ENCODE measurements at regions not wholly inside any gene's neighbourhood (a gene's known extent, or its start where the extent isn't known, plus 50 kb on each side); places are given as distances from the start of the nearest gene placed in this dataset.
"Not testable (repeated sequence)": the region's sequence is repeated elsewhere in the genome, so short reads cannot be mapped to it uniquely, and the experiment has no call there.

DNA sequence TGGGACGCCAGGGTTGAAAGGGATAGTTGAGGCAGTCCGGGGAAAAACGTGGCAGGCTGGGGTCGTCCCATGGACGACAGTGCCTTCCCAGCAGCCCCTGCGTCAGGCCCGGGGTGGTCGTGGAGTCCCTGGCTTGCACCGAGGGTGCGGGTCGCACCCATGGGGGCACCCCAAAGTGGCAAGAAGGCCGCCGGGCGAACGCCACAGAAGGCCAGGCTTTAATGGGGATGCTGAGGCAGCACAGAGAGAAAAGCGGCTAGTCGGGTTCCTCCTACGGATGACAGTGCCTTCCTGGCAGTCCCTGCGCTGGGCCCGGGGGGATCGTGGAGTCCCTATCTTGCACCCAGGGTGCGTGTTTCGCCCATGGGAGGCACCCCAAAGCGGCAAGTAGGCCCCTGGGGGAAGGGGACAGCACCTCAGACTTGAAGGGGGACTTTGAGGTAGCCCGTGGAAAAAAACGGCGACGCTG lies 158.6 kb upstream of the ALG10B start:
- DNase-seq (ENCODE audit: insufficient read length, low spot score) (no peak), FAIRE-seq (no peak)

DNA sequence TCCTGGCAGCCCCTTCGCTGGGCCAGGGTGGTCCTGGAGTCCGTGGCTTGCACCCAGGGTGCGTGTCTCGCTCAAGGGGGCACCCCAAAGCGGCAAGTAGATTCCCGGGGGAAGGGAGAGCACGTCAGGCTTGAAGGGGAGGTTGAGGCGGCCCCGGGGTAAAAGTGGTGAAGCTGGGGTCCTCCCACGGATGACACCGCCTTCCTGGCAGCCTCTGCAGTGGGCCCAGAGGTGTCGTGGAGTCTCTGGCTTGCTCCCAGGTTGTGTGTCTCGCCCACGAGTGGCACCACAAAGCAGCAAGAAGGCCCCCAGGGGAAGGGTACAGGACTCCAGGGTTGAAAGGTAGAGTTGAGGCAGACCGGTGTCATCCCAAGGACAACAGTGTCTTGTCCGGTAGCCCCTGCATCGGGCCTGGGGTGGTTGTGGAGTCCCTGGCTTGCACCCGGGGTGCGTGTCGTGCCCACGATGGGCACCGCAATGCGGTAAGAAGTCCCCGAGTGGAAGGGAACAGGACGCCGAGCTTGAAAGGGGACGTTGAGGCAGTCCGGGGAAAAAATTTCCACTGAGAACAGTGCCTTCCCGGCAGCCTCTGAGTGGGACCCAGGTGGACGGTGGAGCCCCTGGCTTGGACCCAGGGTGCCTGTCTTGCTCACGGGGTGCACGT lies 158.0 kb upstream of the ALG10B start:
- FAIRE-seq (no peak), DNase-seq (ENCODE audit: insufficient read length, low spot score) (no peak)

DNA sequence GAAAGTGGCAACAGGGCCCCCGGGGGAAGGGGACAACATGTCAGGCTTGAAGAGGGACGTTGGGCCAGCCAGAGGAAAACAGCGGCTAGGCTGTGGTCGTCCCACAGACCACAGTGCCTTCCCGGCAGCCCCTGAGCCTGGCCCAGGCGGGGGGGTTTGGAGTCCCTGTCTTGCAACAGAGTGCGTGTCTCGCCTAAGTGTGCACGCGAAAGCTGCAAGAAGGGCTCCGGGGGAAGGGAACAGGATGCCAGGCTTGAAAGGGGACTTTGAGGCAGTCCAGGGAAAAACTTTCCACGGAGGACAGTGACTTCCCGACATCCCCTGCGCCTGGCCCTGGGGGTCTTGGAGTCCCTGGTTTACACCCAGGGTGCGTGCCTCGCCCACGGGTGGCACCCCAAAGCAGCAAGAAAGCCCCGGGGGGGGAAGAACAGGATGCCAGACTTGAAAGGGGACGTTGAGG lies 157.5 kb upstream of the ALG10B start:
- FAIRE-seq: no peak

DNA sequence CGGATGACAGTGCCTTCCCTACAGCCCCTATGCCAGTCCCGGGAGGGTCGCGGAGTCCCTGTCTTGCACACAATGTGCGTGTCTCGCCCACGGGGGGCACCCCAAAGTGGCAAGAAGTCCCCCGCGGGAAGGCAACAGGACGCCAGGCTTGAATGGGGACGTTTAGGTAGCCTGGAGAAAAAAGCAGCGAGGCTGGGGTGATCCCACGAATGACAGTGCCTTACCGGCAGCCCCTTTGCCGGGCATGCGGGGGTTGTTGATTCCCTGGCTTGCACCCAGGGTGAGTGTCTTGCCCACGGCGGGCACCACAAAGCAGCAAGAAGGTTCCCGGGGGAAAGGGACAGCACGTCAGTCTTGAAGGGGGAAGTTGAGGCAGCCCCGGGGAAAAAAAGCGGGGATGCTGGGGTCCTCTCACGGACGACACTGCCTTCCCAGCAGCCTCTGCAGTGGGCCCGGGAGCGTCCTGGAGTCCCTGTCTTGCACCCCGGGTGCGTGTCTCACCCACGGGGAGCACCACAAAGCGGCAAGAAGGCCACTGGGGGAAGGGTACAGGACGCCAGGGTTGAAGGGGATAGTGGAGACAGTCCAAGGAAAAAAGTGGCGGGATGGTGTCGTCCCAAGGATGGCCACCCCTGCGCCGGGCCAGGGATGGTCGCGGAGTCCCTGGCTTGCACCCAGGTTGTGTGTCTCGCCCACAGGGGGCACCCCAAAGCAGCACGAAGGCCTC lies 156.8 kb upstream of the ALG10B start:
- DNase-seq (ENCODE audit: insufficient read length, low spot score) (no peak), FAIRE-seq (no peak)

More for the DNA sequence above, 157.5 kb upstream of the ALG10B start:
- DNase-seq (ENCODE audit: insufficient read length, low spot score): no peak

DNA sequence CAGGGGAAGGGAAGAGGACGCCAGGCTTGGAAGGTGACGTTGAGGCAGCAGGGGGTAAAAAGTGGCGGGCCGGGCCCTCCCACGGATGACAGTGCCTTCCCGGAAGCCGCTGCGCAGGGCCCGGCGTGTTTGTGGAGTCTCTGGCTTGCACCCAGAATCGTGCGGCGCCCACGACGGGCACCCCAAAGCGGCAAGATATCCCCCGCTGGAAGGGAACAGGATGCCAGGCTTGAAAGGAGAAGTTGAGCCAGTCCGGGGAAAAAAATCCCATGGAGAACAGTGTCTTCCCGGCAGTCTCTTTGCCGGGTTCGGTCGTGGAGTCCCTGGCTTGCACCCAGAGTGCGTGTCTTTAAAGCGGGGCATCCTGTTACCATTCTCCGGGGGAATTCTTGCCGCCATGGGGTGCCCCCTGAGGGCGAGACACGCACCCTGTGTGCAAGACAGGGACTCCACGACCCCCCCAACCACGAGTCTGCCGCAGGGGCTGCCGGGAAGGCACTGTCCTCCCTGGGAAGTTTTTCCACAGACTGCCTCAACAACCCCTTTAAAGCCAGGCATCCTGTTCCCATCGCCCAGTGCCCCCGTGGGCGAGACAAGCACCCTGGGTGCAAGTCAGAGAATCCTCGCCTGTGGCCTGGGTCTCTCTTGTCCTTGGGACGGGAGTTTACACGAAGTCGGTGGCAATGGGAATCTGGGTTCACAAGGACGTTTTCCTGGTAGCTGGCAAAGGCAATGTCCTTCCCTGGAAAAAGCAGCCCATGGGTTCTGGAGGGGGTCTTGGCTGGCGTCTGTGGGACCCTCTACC lies 156.1 kb upstream of the ALG10B start:
- FAIRE-seq: no peak
- DNase-seq (ENCODE audit: insufficient read length, low spot score): no peak

DNA sequence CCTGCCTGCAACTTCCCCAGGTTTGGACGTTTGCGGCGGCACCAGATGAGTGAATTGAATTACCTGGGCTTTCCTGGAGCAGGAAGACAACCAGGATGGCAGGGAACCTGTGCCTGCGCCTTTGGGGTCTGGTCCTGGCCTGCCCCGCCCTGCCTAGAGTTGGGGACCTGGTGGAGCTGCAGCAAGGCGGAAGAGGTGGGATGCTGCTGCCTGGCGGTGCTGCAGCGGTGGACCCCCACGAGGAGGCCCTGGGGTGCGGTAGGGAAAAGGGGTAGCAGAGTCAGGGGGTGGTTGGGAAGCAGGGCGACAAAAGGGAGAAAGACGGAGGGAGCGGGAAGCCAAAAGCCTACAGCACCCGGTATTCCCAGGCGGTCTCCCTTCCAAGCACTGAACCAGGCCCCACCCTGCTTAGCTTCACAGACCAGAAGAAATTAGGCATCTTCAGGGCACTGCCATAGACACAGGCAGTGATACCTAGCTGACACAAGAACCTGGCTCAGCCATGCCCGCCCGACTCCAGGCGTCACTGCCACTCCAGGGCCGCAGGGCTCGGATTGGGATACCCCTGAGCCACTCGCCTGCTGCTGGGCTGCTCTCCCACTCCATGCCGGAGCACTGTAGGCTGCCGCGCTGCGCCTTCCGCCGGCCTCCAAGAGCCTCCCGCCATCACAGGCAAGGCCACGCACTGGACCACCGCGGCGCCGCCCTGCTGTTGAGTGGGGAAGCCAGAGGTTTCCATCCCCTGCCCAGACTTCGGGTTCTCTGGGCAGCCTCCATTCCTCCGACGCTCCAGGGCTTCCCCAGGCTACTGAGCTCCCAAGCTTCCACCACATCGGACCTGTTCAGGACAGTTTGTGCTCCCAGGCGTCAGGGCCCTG lies 155.2 kb upstream of the ALG10B start:
- DNase-seq (ENCODE audit: insufficient read length, low spot score) (no peak), FAIRE-seq (no peak)

DNA sequence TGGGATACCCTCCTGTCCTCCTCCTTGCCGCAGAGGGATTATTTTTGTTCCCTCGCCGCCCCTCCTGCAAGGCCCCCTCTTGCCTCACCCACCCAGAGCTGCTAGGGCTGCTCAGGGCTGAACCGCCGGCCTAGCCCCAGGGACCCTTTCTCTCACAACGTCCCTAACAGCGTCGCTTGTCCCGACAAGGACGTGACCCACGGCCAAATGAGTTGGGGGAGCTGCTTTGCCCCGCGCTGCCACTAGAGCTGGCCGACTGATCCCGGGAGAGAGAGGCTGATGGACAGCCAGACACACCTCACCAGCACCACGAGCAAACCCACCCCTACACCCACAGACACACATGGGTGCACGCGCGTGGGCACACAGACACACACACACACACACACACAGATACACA lies 154.6 kb upstream of the ALG10B start:
- DNase-seq (ENCODE audit: insufficient read length, low spot score): no peak
- FAIRE-seq: no peak

DNA sequence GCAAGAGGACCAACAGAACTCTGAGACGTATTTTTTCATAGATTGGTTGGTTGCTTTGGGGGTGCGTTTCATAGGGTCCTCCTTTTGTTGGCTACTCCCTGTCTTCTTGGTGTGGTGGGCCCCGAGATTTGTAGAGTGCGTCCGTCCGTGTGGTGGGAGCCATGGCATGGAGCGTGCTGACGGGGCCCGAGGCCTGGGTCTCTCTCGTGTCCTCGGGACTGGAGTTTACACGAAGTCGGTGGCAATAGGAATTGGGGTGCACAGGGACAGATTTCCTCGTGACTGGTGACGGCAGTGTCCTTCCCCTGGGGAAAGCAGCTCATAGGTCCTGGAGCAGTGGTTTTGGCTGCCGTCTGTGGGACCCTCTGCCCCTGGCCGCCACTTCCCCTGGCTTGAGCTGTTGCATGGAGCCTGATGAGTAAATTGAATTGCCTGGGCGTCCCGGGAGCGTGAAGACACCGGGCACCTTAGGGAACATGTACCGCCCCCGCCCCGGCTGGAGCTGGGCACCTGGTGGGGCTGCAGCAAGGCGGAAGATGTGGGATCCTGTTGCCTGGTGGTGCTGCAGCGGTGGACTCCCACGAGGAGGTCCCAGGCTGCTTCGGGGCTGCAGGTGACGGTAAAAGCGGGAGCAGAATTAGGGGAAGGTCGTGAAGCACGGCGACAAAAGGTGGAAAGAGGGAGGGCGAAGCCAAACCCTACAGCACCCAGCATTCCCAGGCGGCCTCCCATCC lies 153.7 kb upstream of the ALG10B start:
- DNase-seq (ENCODE audit: insufficient read length, low spot score): no peak
- no peak for FAIRE-seq

DNA sequence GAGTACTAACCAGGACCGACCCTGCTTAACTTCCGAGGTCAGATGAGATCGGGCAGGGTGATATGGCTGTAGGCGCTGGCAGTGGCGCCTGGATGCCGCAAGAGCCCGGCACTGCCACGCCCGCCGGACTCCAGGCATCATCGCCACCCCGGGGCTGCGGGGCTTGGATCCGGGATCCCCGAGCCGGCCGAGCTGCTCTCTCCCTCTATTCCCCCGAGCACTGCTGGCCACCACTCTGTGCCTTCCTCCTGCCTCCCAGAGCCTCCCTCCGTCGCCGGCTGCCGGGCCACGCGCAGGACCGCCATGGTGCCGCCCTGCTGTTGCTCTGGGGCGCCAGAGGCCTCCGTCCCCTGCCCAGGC lies 153.2 kb upstream of the ALG10B start:
- FAIRE-seq (no peak), DNase-seq (ENCODE audit: insufficient read length, low spot score) (no peak)

DNA sequence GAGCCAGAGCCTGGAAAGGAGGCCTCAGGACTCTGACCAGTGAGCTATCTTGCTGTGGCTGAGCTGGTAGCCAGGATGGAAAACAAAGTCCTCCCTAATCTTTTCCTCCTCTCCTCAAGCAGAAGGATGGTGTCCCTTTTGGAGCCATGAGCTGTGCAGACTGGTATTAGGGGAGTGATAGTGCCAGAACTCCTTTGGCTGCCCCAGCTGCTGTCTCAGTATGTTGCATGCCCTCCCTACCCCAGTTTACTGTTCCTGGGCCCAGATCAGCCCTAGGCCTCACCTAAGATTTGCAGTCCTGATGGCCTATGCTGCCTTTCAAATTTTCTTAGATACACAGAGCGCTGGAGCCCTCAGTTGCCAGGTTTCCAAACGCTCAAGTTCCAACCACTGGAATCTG lies 150.3 kb upstream of the ALG10B start:
- DNase-seq (ENCODE audit: insufficient read length, low spot score) (no peak), FAIRE-seq (no peak)

DNA sequence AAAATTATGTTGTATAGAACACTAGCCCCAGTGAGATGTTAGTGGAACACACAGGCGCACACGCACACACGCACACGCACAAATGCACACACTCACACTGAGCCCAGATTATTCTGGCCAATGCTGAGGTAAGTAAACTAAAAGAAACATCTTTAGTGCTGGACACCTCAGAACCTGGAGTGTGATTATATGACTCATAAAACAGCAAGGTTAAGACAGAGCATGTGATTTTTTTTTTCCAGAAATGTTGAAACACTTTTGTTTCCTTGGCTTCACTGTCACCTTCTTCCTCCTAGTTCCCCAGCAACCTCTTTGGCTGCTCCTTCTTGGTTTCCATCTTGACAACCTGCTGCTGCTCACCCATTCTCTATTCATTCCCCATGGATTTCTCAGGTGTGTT lies 141.0 kb upstream of the ALG10B start:
- DNase-seq (ENCODE audit: insufficient read length, low spot score) (no peak), FAIRE-seq (no peak)

DNA sequence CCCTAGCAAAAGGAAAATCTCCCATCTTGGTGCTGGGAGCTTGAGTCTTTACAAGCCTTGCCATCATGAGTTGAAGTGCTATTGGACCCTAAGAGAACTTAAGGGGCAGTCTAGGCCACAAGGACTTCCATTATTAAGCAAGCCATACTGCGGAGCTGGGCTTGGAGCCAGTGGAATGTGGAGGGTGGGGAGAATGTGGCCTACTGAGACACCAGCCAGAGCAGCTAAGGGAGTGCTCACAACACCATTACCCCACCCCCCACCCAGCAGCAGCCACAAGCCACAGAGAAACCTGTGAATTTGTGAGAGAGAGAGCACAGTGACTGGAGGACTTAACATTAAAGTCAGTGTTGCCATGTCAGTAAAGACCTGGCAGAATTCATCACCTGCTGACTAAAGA lies 133.0 kb upstream of the ALG10B start:
- FAIRE-seq; DNase-seq (ENCODE audit: insufficient read length, low spot score): not testable (repeated sequence)

DNA sequence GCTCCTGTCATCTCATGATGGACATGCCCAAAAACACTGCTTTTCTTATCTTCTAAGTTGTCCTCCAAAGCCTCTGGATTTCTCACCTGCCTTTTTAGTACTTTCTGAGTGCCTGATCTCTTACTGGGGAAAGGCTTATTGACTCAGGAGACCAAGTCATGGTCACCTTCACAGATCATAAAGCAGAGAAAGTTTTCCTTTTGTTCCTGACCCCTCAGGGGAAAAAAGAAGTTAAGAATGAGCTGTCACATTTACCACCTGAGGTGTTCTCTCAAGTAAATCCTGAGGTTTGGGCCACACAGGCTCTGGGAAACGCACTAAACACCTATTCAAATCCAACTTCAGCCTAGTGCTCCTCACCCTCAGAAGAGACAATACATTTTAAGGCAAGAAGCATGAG lies 119.3 kb upstream of the ALG10B start:
- DNase-seq (ENCODE audit: insufficient read length, low spot score); FAIRE-seq: not testable (repeated sequence)

DNA sequence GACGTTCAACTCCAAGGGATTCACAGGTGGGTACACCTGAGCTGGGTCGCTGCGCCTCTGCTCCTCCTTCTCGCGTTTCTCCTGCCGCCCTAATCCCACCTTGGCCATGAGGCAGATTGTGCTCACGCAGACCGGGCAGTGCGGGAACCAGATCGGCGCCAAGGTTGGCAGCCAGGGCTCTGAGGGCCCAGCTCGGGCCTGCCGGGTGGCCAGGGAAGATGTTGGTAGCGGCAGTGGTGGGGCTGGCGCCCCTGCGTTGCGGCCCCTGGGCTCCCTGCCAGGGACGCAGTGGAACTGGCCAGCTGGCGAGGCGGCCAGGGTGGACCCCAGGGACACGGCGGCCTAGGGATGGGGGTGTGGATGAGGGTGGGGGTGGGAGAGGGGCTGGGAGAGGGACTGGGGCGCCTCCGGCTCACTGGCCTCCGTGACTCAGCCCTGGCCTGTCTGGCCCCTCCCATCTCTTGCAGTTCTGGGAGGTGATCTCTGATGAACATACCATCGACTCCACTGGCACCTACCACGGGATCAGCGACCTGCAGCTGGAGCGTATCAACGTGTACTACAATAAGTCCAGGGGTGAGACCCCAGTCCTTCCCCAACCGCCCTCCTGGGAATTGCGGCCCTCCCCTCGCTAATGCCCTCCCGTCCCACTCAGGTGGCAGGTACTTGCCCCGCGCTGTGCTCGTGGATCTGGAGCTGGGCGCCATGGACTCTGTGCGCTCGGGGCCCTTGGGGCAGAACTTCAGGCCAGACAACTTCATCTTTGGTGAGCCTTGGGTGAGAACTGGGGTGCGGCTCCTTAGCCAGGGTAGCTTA lies 114.9 kb upstream of the ALG10B start:
- no peak for DNase-seq (ENCODE audit: insufficient read length, low spot score)
- FAIRE-seq: no peak

DNA sequence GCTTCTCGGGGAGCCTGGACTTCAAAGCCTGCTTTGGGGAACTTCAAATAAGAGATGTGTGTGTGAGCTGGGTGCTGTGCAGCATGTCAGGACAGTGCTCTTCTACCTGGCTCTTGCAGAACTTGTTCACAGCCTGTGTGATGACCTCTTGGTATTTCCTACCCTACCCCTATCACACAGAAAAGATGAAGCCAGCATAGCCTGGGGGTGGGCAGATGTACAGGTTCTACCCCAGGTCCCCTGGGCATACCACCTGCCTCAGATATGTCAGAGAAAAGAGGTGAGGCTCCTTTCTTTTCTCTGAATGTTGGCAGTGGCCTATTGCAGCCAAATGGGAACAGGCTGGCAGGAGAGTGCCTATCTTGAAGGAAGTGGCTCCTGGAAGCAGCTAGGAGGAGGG lies 111.7 kb upstream of the ALG10B start:
- DNase-seq (ENCODE audit: insufficient read length, low spot score) (no peak), FAIRE-seq (no peak)

DNA sequence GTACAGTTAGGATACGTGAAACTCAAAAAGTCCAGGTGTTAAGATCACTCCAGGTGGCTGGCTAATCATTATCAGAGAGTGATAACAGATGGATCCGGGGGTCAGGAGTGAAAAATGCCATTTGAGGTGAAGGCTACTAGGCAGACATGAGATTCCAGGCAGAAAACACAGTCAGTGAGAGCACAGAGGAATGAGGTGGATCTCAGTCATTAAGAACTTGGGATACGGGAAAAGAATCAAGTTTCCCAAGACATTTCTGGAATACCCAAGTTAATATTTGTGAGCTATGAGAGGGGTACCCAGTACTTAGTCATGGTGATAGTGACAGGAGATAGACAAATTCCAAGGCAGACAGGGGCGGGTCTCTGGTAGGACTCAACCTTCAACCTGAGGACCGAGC lies 94.6 kb upstream of the ALG10B start:
- FAIRE-seq (no peak), DNase-seq (ENCODE audit: insufficient read length, low spot score) (no peak)

DNA sequence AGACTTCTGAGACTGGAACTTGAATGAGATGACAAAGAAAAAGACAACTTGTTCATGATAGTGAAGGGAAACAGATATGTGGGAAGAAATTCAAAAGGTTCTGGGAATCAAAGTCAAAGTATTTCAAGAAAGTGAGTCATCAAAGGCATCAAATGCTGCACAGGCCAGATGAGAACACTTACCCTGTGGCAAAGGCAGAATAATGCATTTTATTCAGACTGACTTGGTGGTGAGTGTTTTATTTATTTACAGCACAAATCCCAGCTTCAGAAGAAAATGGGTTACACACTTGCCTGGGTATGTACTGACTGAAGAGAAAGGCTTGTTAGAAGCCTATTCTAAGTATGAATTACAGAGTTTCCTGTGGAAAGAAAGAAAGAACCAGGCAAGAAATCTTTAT lies 78.2 kb upstream of the ALG10B start:
- not testable (repeated sequence) for FAIRE-seq; DNase-seq (ENCODE audit: insufficient read length, low spot score)

DNA sequence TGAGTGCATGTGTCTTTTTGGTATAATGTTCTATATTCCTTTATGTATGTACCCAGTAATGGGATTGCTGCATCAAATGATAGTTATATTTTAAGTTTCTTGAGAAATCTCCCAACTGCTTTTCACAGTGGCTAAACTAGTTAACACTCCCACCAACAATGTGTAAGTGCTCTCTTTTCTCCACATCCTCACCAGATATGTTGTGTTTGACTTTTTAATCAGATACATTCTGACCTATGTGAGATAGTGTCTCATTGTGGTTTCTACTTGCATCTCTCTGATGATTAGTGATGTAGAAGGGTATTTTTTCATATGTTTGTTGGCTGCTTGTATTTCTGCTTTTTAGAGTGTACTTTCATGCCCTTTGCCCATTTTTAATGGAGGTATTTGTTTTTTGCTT lies 62.8 kb upstream of the ALG10B start:
- FAIRE-seq (no peak), DNase-seq (ENCODE audit: insufficient read length, low spot score) (no peak)

DNA sequence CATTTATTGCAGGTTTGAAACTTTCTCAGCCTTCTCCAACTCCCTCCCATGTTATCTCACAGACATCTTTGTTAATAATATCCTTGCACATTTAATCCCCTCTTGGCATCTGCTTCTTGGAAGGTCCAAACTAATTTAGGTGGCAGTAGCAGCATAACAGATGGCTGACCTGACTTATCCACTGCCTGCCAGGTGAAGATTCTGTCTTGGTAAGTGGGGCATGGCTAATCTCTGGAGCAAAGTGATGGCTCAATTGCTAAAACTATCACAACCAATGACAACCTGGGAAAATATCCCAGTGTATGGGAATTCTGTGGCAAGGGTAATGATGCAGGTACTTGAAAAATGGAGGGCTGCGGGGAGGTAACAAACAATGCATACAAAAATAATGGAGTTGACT lies 58.2 kb upstream of the ALG10B start:
- DNase-seq (ENCODE audit: insufficient read length, low spot score) (no peak), FAIRE-seq (no peak)

Data from GM19239 (cell line).